PFSK-1 (cell line): ENCODE measurements at regions not wholly inside any gene's neighbourhood (a gene's known extent, or its start where the extent isn't known, plus 50 kb on each side); places are given as distances from the start of the nearest gene placed in this dataset.

Experiments
- POLR2AphosphoS5 ChIP-seq: IDR thresholded peaks from 2 replicates; pipeline ENCODE4 v1.6.1; 2012; ENCODE audit warnings: low read depth, mild to moderate bottlenecking, control low read depth, low read length, moderate library complexity
- REST ChIP-seq, 2 experiments: IDR thresholded peaks; 2 replicates each; pipeline versions ENCODE4 v1.6.1 to v1.8.0; 2011 to 2012; ENCODE audit warnings: low read depth in 2 of 2, low read length in 2 of 2, control low read depth in 1 of 2, inconsistent platforms in 1 of 2, mild to moderate bottlenecking in 1 of 2, moderate library complexity in 1 of 2; ENCODE audit not compliant: insufficient read depth in 1 of 2

GRCh38 chr13:107743100-107743499 is 472.2 kb downstream of the LIG4 start:
- TF ChIP-seq REST (IDR thresholded peaks at IDR 0.05; ENCODE audit: insufficient read depth in 1 of 2, low read depth in 2 of 2, low read length in 2 of 2) (no peak), POLR2AphosphoS5 (no peak)
